Activated CD4-positive, alpha-beta memory T cell treated with anti-CD3 and anti-CD28 coated beads for 36 hours (primary cell): ENCODE measurements at regions not wholly inside any gene's neighbourhood (a gene's known extent, or its start where the extent isn't known, plus 50 kb on each side); places are given as distances from the start of the nearest gene placed in this dataset.

Experiments
- CTCF ChIA-PET: fragments of 350-600 bp; sonication (Branson Sonifier 250); formaldehyde crosslinking; loops from one replicate; lab custom pipeline; 2021; ENCODE audit warnings: antibody characterized with exemption, inconsistent platforms; lab: Charles Lee
- POLR2A ChIA-PET: fragments of 350-600 bp; sonication (Branson Sonifier 250); formaldehyde crosslinking; loops from one replicate; lab custom pipeline; 2021; ENCODE audit warnings: antibody characterized with exemption; lab: Charles Lee
- DNase-seq: peaks from one replicate; pipeline ENCODE4 v3.0.0-alpha.2; 2020
- H3K27ac Mint-ChIP-seq: one replicate; pipeline ENCODE4 v1.8.0; 2021; ENCODE audit warnings: mixed read lengths
- H3K27me3 Mint-ChIP-seq: one replicate; pipeline ENCODE4 v1.8.0; 2021; ENCODE audit warnings: mixed read lengths
- H3K36me3 Mint-ChIP-seq: one replicate; pipeline ENCODE4 v1.8.0; 2021; ENCODE audit warnings: mixed read lengths
- H3K4me1 Mint-ChIP-seq: one replicate; pipeline ENCODE4 v1.8.0; 2021; ENCODE audit warnings: low read depth, mixed read lengths
- H3K4me3 Mint-ChIP-seq: one replicate; pipeline ENCODE4 v1.8.0; 2021; ENCODE audit warnings: mild to moderate bottlenecking, mixed read lengths
- H3K9me3 Mint-ChIP-seq: one replicate; pipeline ENCODE4 v1.8.0; 2021; ENCODE audit warnings: mixed read lengths
- intact Hi-C: fragments of 100-400 bp; cut with micrococcal nuclease; formaldehyde crosslinking; loops from one replicate; pipeline ENCODE4 v1.15.1; 2023

DNA sequence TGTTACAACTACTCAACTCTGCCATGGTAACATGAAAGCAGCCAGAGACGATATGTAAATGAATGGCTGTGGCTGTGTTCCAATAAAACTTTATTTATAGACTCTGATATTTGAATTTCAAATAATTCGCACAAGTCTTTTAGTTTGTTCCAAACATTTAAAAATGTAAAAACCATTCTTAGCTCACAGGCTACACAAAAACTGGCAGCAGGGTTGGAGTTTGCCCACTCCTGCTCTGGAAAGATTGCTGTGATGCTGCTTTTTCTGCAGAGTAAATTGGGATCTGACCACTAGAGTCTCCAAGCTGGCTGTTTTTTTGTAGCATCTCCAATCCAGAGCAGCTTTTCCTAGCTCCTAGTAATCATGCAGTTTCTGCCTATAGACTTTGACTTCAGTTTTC lies 157.5 kb downstream of the CHRM3 start:
- peaks cover 15% of the 10 kb centered on the region for H3K4me1 Mint-ChIP-seq
- no peak overlapping the region for H3K4me3 Mint-ChIP-seq
- H3K36me3 Mint-ChIP-seq: peaks cover 5% of the 10 kb centered on the region
- no peaks in the 10 kb centered on the region for H3K27me3 Mint-ChIP-seq
- no peak overlapping the region for H3K27ac Mint-ChIP-seq
- ChIA-PET POLR2A (no interaction called here), CTCF (no interaction called here)
- no peak for DNase-seq
- H3K9me3 Mint-ChIP-seq: peaks cover 4% of the 10 kb centered on the region
- intact Hi-C loops: no loop called here

DNA sequence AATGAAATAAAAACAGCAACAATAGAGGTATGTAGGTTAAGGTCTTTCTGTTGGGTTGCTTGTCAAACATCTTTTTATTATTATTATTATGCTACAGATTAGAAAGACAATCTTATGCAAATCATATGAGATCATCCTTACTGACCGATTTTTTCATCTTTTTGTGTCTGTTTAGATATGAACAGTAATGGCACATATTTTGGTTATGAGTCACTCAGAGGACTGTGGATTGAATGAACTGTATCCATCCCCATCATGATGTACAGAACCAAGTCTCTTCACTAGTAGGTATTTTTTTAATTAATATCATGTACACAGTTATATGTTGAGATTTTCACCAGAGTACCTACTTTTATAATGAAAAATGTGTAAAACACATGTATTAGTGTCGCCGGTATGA lies 159.1 kb downstream of the CHRM3 start:
- ChIA-PET POLR2A (no interaction called here), CTCF (no interaction called here)
- Mint-ChIP-seq H3K27ac (no peak overlapping the region), H3K4me3 (no peak overlapping the region), H3K27me3 (no peaks in the 10 kb centered on the region), H3K9me3 (peaks cover 6% of the 10 kb centered on the region), H3K36me3 (peaks cover 7% of the 10 kb centered on the region), H3K4me1 (peaks cover 15% of the 10 kb centered on the region)
- DNase-seq: no peak
- intact Hi-C loops: no loop called here

GRCh38 chr1:239547987-239548386 lies 161.6 kb downstream of the CHRM3 start:
- intact Hi-C loops: loop anchor here (1.0 to 2.0 kb wide), 2 partner anchors 171 to 267 kb away; no protein-coding TSS in a partner anchor
- Mint-ChIP-seq H3K4me3 (no peak overlapping the region), H3K27me3 (no peaks in the 10 kb centered on the region), H3K4me1 (peaks cover 15% of the 10 kb centered on the region), H3K9me3 (peaks cover 6% of the 10 kb centered on the region), H3K36me3 (peaks cover 7% of the 10 kb centered on the region), H3K27ac (peak overlapping the region; percentile 54)
- POLR2A ChIA-PET: no interaction called here
- CTCF ChIA-PET: no interaction called here
- DNase-seq: no peak

- intact Hi-C loops: no loop called here
- H3K36me3 Mint-ChIP-seq: peaks cover 7% of the 10 kb centered on the region
- no peak overlapping the region for H3K4me3 Mint-ChIP-seq
- H3K9me3 Mint-ChIP-seq: peaks cover 6% of the 10 kb centered on the region
- H3K27me3 Mint-ChIP-seq: no peaks in the 10 kb centered on the region
- CTCF ChIA-PET: no interaction called here
- no peak overlapping the region for H3K27ac Mint-ChIP-seq
- peaks cover 15% of the 10 kb centered on the region for H3K4me1 Mint-ChIP-seq
- no peak for DNase-seq
- POLR2A ChIA-PET: no interaction called here
Measured at GRCh38 chr1:239550178-239550577, 163.8 kb downstream of the CHRM3 start.

GRCh38 chr1:239555350-239555749 lies 169.0 kb downstream of the CHRM3 start:
- peaks cover 8% of the 10 kb centered on the region for H3K4me1 Mint-ChIP-seq
- CTCF ChIA-PET: interaction anchor here (1.5 kb wide), 1 partner anchor 150 kb away, joined by 3 read pairs; no protein-coding TSS in a partner anchor
- POLR2A ChIA-PET: no interaction called here
- H3K27ac Mint-ChIP-seq: no peak overlapping the region
- no peaks in the 10 kb centered on the region for H3K9me3 Mint-ChIP-seq
- H3K36me3 Mint-ChIP-seq: peaks cover 3% of the 10 kb centered on the region
- DNase-seq: no peak
- H3K27me3 Mint-ChIP-seq: no peaks in the 10 kb centered on the region
- intact Hi-C loops: no loop called here
- H3K4me3 Mint-ChIP-seq: no peak overlapping the region

GRCh38 chr1:239558559-239558958 lies 172.2 kb downstream of the CHRM3 start:
- Mint-ChIP-seq H3K36me3 (peaks cover 3% of the 10 kb centered on the region), H3K4me1 (peaks cover 8% of the 10 kb centered on the region), H3K4me3 (no peak overlapping the region), H3K9me3 (no peaks in the 10 kb centered on the region), H3K27ac (no peak overlapping the region), H3K27me3 (no peaks in the 10 kb centered on the region)
- intact Hi-C loops: no loop called here
- no peak for DNase-seq
- ChIA-PET POLR2A (no interaction called here), CTCF (interaction anchor here (1.3 kb wide), 1 partner anchor 16 kb away, joined by 3 read pairs; no protein-coding TSS in a partner anchor)

GRCh38 chr1:239558991-239559390 lies 172.6 kb downstream of the CHRM3 start:
- H3K27ac Mint-ChIP-seq: no peak overlapping the region

GRCh38 chr1:239560921-239561320 lies 174.6 kb downstream of the CHRM3 start:
- CTCF ChIA-PET: no interaction called here

More at GRCh38 chr1:239558991-239559390, 172.6 kb downstream of the CHRM3 start:
- intact Hi-C loops: no loop called here
- peaks cover 8% of the 10 kb centered on the region for H3K4me1 Mint-ChIP-seq
- no peaks in the 10 kb centered on the region for H3K27me3 Mint-ChIP-seq
- H3K36me3 Mint-ChIP-seq: peaks cover 3% of the 10 kb centered on the region
- CTCF ChIA-PET: interaction anchor here (1.3 kb wide), 1 partner anchor 15 kb away, joined by 3 read pairs; no protein-coding TSS in a partner anchor
- DNase-seq: no peak
- POLR2A ChIA-PET: no interaction called here
- no peaks in the 10 kb centered on the region for H3K9me3 Mint-ChIP-seq
- no peak overlapping the region for H3K4me3 Mint-ChIP-seq

DNA sequence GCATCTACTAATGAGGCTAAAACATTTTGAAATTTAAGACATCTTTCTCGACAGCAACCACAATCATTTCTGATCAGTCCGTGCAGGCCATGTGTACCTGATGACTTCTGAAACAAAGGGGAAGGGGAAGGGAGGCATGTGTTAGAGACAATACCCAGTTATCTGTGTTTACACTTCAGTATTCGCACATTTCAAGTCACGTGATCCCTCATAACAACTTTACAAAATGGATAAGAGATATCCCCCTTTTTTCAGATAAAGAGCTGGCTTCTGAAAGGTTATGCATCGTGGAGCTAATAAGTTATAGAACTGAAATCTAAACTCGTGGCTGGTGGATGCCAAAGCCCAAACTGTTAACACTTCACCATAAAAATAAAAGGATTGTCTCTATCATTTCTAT lies 175.7 kb downstream of the CHRM3 start:
- CTCF ChIA-PET: no interaction called here
- H3K4me3 Mint-ChIP-seq: no peak overlapping the region

More at GRCh38 chr1:239560921-239561320, 174.6 kb downstream of the CHRM3 start:
- DNase-seq: no peak
- peaks cover 3% of the 10 kb centered on the region for H3K36me3 Mint-ChIP-seq
- H3K4me1 Mint-ChIP-seq: peaks cover 8% of the 10 kb centered on the region
- H3K27ac Mint-ChIP-seq: no peak overlapping the region
- POLR2A ChIA-PET: no interaction called here
- no peaks in the 10 kb centered on the region for H3K9me3 Mint-ChIP-seq
- H3K27me3 Mint-ChIP-seq: no peaks in the 10 kb centered on the region
- no peak overlapping the region for H3K4me3 Mint-ChIP-seq
- intact Hi-C loops: no loop called here

GRCh38 chr1:239563681-239564080 lies 177.3 kb downstream of the CHRM3 start:
- peaks cover 3% of the 10 kb centered on the region for H3K9me3 Mint-ChIP-seq
- H3K4me1 Mint-ChIP-seq: peaks cover 6% of the 10 kb centered on the region
- intact Hi-C loops: no loop called here
- no peaks in the 10 kb centered on the region for H3K27me3 Mint-ChIP-seq
- no peak overlapping the region for H3K27ac Mint-ChIP-seq
- peaks cover 3% of the 10 kb centered on the region for H3K36me3 Mint-ChIP-seq
- no peak overlapping the region for H3K4me3 Mint-ChIP-seq
- no peak for DNase-seq
- ChIA-PET CTCF (no interaction called here), POLR2A (no interaction called here)

More for the DNA sequence above, 175.7 kb downstream of the CHRM3 start:
- Mint-ChIP-seq H3K36me3 (peaks cover 3% of the 10 kb centered on the region), H3K9me3 (no peaks in the 10 kb centered on the region), H3K27me3 (no peaks in the 10 kb centered on the region), H3K27ac (no peak overlapping the region), H3K4me1 (peaks cover 8% of the 10 kb centered on the region)
- no peak for DNase-seq
- intact Hi-C loops: no loop called here
- POLR2A ChIA-PET: no interaction called here

- CTCF ChIA-PET: no interaction called here
- POLR2A ChIA-PET: no interaction called here
- Mint-ChIP-seq H3K9me3 (peaks cover 3% of the 10 kb centered on the region), H3K27ac (no peak overlapping the region), H3K36me3 (no peaks in the 10 kb centered on the region), H3K4me3 (no peak overlapping the region), H3K4me1 (no peaks in the 10 kb centered on the region), H3K27me3 (no peaks in the 10 kb centered on the region)
- intact Hi-C loops: no loop called here
- DNase-seq: no peak
Measured at GRCh38 chr1:239566074-239566473, 179.7 kb downstream of the CHRM3 start.

DNA sequence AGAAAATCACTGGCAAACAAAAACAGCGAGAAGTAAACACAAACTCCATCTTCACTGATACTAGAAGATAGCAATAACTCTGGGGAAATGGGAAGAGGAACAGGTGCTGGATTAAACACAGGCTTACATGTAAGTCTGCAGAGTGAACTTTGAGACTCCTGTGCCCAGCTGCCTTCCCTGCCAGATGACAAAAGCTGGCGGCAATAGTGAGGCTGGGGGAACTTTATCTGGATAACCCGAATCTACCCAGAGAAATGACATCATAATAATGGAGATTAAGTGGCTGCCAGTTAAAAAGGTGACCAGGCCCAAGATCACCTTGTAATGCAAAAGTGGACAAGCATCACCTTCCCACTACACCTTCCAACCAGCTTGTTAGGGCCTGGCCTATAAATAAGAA lies 184.5 kb downstream of the CHRM3 start:
- no peaks in the 10 kb centered on the region for H3K36me3 Mint-ChIP-seq
- H3K4me1 Mint-ChIP-seq: no peaks in the 10 kb centered on the region
- H3K9me3 Mint-ChIP-seq: peaks cover 3% of the 10 kb centered on the region
- no peak overlapping the region for H3K4me3 Mint-ChIP-seq
- no peak for DNase-seq
- ChIA-PET POLR2A (no interaction called here), CTCF (no interaction called here)
- no peaks in the 10 kb centered on the region for H3K27me3 Mint-ChIP-seq
- no peak overlapping the region for H3K27ac Mint-ChIP-seq
- intact Hi-C loops: loop anchor here (10.0 kb wide), 1 partner anchor 224 kb away; no protein-coding TSS in a partner anchor

GRCh38 chr1:239572183-239572582 lies 185.8 kb downstream of the CHRM3 start:
- intact Hi-C loops: loop anchor here (10.0 kb wide), 1 partner anchor 223 kb away; no protein-coding TSS in a partner anchor
- POLR2A ChIA-PET: no interaction called here

More at GRCh38 chr1:239572183-239572582, 185.8 kb downstream of the CHRM3 start:
- Mint-ChIP-seq H3K27ac (no peak overlapping the region), H3K4me3 (no peak overlapping the region), H3K4me1 (no peaks in the 10 kb centered on the region), H3K27me3 (no peaks in the 10 kb centered on the region), H3K9me3 (peaks cover 3% of the 10 kb centered on the region), H3K36me3 (no peaks in the 10 kb centered on the region)
- DNase-seq: no peak
- CTCF ChIA-PET: no interaction called here
